ENCODE measurements at regions not wholly inside any gene's neighbourhood (a gene's known extent, or its start where the extent isn't known, plus 50 kb on each side); places are given as distances from the start of the nearest gene placed in this dataset.

- H3K9me3 ChIP-seq (ENCODE audit: insufficient read depth in 2 of 2, low read depth in 1 of 2, low read length in 1 of 2): no peaks in the 10 kb centered on the region
- H3K27me3 ChIP-seq (replicated peaks in 1 of 4; ENCODE audit: control insufficient read depth in 3 of 4, extremely low read depth in 1 of 4, insufficient read depth in 3 of 4, low read length in 3 of 4): no peaks in the 10 kb centered on the region
- no peak overlapping the region for H2AK5ac ChIP-seq (ENCODE audit: low read depth, low read length)
- H2BK15ac ChIP-seq (ENCODE audit: low read length): no peak overlapping the region
- POLR2A ChIA-PET (ENCODE audit: partially characterized antibody): no interaction called here
- H3K18ac ChIP-seq (ENCODE audit: extremely low read depth, low read length): no peak overlapping the region
- H3K4me2 ChIP-seq (ENCODE audit: insufficient read depth in 1 of 2, low read depth in 2 of 2, low read length in 2 of 2): no peak overlapping the region; a peak in 1 of 4 replicates
- no peak overlapping the region for H3K4ac ChIP-seq (replicated peaks; ENCODE audit: insufficient read length, low read depth, low read length)
- H4K5ac ChIP-seq (ENCODE audit: insufficient read length, low read depth, low read length): no peak overlapping the region
- FAIRE-seq (no peak), DNase-seq (ENCODE audit: low read depth in 1 of 2, low spot score in 2 of 2) (no peak)
- H2BK12ac ChIP-seq (ENCODE audit: low read depth, low read length): no peak overlapping the region
- H4K20me1 ChIP-seq (replicated peaks in 1 of 2; ENCODE audit: control insufficient read depth in 1 of 2, insufficient read depth in 2 of 2, low read length in 2 of 2): no peaks in the 10 kb centered on the region
- no peak overlapping the region for H3K14ac ChIP-seq (ENCODE audit: insufficient read length)
- H3K56ac ChIP-seq (replicated peaks; ENCODE audit: insufficient read length, low read depth, low read length): no peak overlapping the region
- no peak overlapping the region for H2BK5ac ChIP-seq (ENCODE audit: low read depth, low read length)
- H3K9ac ChIP-seq (replicated peaks in 1 of 4; ENCODE audit: extremely low read depth in 1 of 4, low read depth in 3 of 4, low read length in 3 of 4): no peak overlapping the region
- H3K23me2 ChIP-seq (ENCODE audit: low read depth, low read length): no peaks in the 10 kb centered on the region; the same call in 1 of the 2 replicates
- no peak overlapping the region for H2AFZ ChIP-seq (ENCODE audit: low read length)
- peaks cover 0 to 4% (median 1%) of the 10 kb centered on the region in 4 experiments; a peak in 1 of 7 replicates for H3K4me1 ChIP-seq (replicated peaks in 1 of 4; ENCODE audit: control insufficient read depth in 3 of 4, insufficient read depth in 4 of 4, low read length in 3 of 4)
- no peak overlapping the region for H2BK20ac ChIP-seq (ENCODE audit: low read length)
- CTCF ChIA-PET (ENCODE audit: partially characterized antibody): no interaction called here
- WGBS, 2 experiments (ENCODE audit: extremely low coverage in 1 of 2, insufficient coverage in 1 of 2, insufficient read length in 1 of 2, insufficient replicate concordance in 2 of 2, low coverage in 1 of 2, low lambda C conversion rate in 2 of 2, missing lambda C conversion rate in 1 of 2): 80% methylated on average over 3 of the region's 3 CpGs; no CpG with 5 or more reads in 1 of the 2 experiments
- H3K27ac ChIP-seq (ENCODE audit: low read depth, low read length): no peak overlapping the region
- no peak overlapping the region for H3K4me3 ChIP-seq (ENCODE audit: extremely low read depth in 1 of 4, insufficient read depth in 2 of 4, low read depth in 3 of 4, low read length in 4 of 4)
- no peak for TF ChIP-seq CBX8 (IDR thresholded peaks at IDR 0.05; ENCODE audit: borderline replicate concordance, low read depth, low read length)
- TF ChIP-seq KDM5A (IDR thresholded peaks at IDR 0.05; ENCODE audit: low read length): no peak
- no peak for TF ChIP-seq ATF2 (IDR thresholded peaks at IDR 0.05; ENCODE audit: low read length)
- H2BK120ac ChIP-seq (replicated peaks; ENCODE audit: low read depth, low read length): no peak overlapping the region
- H4K91ac ChIP-seq (replicated peaks; ENCODE audit: insufficient read length, low read length): no peak overlapping the region
- no peaks in the 10 kb centered on the region for H3K79me2 ChIP-seq (ENCODE audit: control insufficient read depth in 1 of 2, insufficient read depth in 2 of 2, low read length in 2 of 2)
- H3K36me3 ChIP-seq (ENCODE audit: control insufficient read depth in 2 of 4, insufficient read depth in 4 of 4, low read length in 3 of 4): no peaks in the 10 kb centered on the region
- H3K23ac ChIP-seq (ENCODE audit: insufficient read length): no peak overlapping the region
- H3K79me1 ChIP-seq (ENCODE audit: low read depth, low read length): no peaks in the 10 kb centered on the region
- H4K8ac ChIP-seq (ENCODE audit: extremely low read depth, insufficient read depth, low read length): no peak overlapping the region
These were observed 293.4 kb upstream of the MEX3C start for GRCh38 chr18:51490860-51491259.
